ENCODE measurements at regions not wholly inside any gene's neighbourhood (a gene's known extent, or its start where the extent isn't known, plus 50 kb on each side); places are given as distances from the start of the nearest gene placed in this dataset.

DNA sequence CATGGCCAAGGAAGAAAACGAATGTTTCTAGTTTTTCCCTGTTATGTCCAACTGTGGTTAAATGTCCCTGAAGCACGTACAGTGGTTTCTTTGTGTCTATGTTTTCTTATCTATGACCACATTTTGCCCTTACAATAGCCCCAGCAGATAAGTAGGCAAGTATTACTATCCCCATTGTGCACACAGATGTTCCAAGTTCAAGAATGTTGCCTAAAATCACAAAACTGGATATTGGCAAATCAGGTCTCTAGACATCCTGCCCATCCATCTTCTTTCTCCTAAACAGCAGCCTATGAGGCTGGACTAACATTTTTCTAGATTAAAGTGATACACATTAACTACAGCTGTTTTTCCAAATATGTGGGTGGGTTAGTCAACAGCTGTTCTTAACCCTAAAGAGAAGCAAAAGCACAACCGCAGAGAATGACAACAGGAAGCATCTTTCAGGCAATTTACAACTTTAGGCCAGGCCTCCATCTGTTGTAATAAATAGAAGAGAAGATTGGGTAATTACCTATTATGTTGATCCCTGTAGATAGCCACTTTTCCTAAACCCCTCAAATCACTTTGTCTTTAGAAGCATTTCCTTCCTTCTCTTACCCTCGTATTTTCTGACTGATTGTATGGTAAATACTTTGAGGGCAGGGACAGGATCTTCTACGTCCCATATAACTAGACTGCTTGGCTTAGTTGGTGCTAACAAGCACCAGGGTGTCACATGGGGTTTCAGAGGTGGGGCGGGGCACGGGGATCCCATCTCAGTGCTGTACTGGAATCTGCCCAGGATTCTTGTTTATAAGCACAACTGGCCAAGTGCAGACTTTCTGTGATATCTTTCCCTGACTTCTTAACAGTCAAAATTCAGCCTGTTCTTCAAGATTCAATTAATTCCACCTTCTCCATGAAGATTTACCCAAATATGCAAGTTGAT, 132.1 kb upstream of the SETBP1 start:
- TF ChIP-seq POLR2A (IDR thresholded peaks at IDR 0.05; ENCODE audit: low read depth): no peak
- no peak for TF ChIP-seq CTCF (IDR thresholded peaks at IDR 0.05)
- no peak for TF ChIP-seq POLR2AphosphoS5 (IDR thresholded peaks at IDR 0.05)
- no peak for TF ChIP-seq EP300 (IDR thresholded peaks at IDR 0.05)
